MG63 (cell line): ENCODE measurements at regions not wholly inside any gene's neighbourhood (a gene's known extent, or its start where the extent isn't known, plus 50 kb on each side); places are given as distances from the start of the nearest gene placed in this dataset.
"Not testable (repeated sequence)": the region's sequence is repeated elsewhere in the genome, so short reads cannot be mapped to it uniquely, and the experiment has no call there.

Source experiments
- DNase-seq: peaks from one replicate; pipeline ENCODE4 v3.0.0-alpha.2; 2020
- H3K27me3 ChIP-seq: fragments of 250-450 bp; sonication (Bioruptor Pico); 2 replicates; pipeline ENCODE4 v1.5.1; 2020; ENCODE audit warnings: mild to moderate bottlenecking, moderate library complexity
- H3K36me3 ChIP-seq: fragments of 250-450 bp; sonication (Bioruptor Pico); 2 replicates; pipeline ENCODE4 v1.5.1; 2020; ENCODE audit warnings: mild to moderate bottlenecking, moderate library complexity
- H3K4me3 ChIP-seq: fragments of 250-450 bp; sonication (Bioruptor Pico); 2 replicates; pipeline ENCODE4 v1.5.1; 2020; ENCODE audit warnings: mild to moderate bottlenecking, moderate library complexity
- H3K9me3 ChIP-seq: fragments of 250-450 bp; sonication (Bioruptor Pico); 2 replicates; pipeline ENCODE4 v1.5.1; 2020; ENCODE audit warnings: mild to moderate bottlenecking, moderate library complexity

GRCh38 chr5:173486355-173487225 lies 129.9 kb downstream of the BOD1 start:
- no peak overlapping the region for H3K4me3 ChIP-seq
- no peak for DNase-seq
- H3K27me3 ChIP-seq, result no peaks in the 10 kb centered on the region; the same call in 1 of the 2 replicates

GRCh38 chr5:173484569-173484968 lies 131.9 kb downstream of the BOD1 start:
- H3K36me3 ChIP-seq, result no peaks in the 10 kb centered on the region
- no peaks in the 10 kb centered on the region; the same call in 1 of the 2 replicates for H3K27me3 ChIP-seq
- H3K9me3 ChIP-seq, result no peaks in the 10 kb centered on the region
- DNase-seq, result no peak
- H3K4me3 ChIP-seq, result no peak overlapping the region

More at GRCh38 chr5:173486355-173487225, 129.9 kb downstream of the BOD1 start:
- Histone ChIP-seq H3K36me3 (no peaks in the 10 kb centered on the region), H3K9me3 (no peaks in the 10 kb centered on the region)

- H3K9me3 ChIP-seq, H3K4me3 ChIP-seq, H3K27me3 ChIP-seq, DNase-seq, H3K36me3 ChIP-seq: not testable (repeated sequence)
Observed at GRCh38 chr5:173483599-173483998, 132.9 kb downstream of the BOD1 start.

GRCh38 chr5:173483160-173483559 lies 133.3 kb downstream of the BOD1 start:
- no peak for DNase-seq
- Histone ChIP-seq H3K36me3 (no peaks in the 10 kb centered on the region), H3K9me3 (no peaks in the 10 kb centered on the region), H3K27me3 (no peaks in the 10 kb centered on the region; the same call in 1 of the 2 replicates), H3K4me3 (no peak overlapping the region)

GRCh38 chr5:173481821-173482220 lies 134.6 kb downstream of the BOD1 start:
- Histone ChIP-seq H3K4me3 (no peak overlapping the region), H3K9me3 (no peaks in the 10 kb centered on the region), H3K27me3 (no peaks in the 10 kb centered on the region; the same call in 1 of the 2 replicates), H3K36me3 (no peaks in the 10 kb centered on the region)
- DNase-seq, result no peak

GRCh38 chr5:173480896-173481295 lies 135.6 kb downstream of the BOD1 start:
- Histone ChIP-seq H3K9me3 (no peaks in the 10 kb centered on the region), H3K36me3 (no peaks in the 10 kb centered on the region), H3K4me3 (no peak overlapping the region), H3K27me3 (no peaks in the 10 kb centered on the region; the same call in 1 of the 2 replicates)
- no peak for DNase-seq

GRCh38 chr5:173479711-173480110 lies 136.7 kb downstream of the BOD1 start:
- no peak for DNase-seq
- H3K27me3 ChIP-seq, result no peaks in the 10 kb centered on the region; the same call in 1 of the 2 replicates

GRCh38 chr5:173477345-173478040 lies 139.0 kb downstream of the BOD1 start:
- DNase-seq, result peak; percentile 90
- Histone ChIP-seq H3K36me3 (no peaks in the 10 kb centered on the region), H3K4me3 (no peak overlapping the region)

More at GRCh38 chr5:173479711-173480110, 136.7 kb downstream of the BOD1 start:
- H3K4me3 ChIP-seq, result no peak overlapping the region
- H3K9me3 ChIP-seq, result no peaks in the 10 kb centered on the region
- no peaks in the 10 kb centered on the region for H3K36me3 ChIP-seq

GRCh38 chr5:173475780-173476179 lies 140.7 kb downstream of the BOD1 start:
- no peaks in the 10 kb centered on the region for H3K9me3 ChIP-seq
- H3K36me3 ChIP-seq, result no peaks in the 10 kb centered on the region
- DNase-seq, result no peak
- H3K4me3 ChIP-seq, result no peak overlapping the region; the same call in 1 of the 2 replicates
- no peaks in the 10 kb centered on the region for H3K27me3 ChIP-seq

More at GRCh38 chr5:173477345-173478040, 139.0 kb downstream of the BOD1 start:
- H3K9me3 ChIP-seq, result no peaks in the 10 kb centered on the region
- H3K27me3 ChIP-seq, result no peaks in the 10 kb centered on the region

- peak; percentile 84 for DNase-seq
- Histone ChIP-seq H3K36me3 (no peaks in the 10 kb centered on the region), H3K4me3 (no peak overlapping the region), H3K9me3 (no peaks in the 10 kb centered on the region), H3K27me3 (no peaks in the 10 kb centered on the region)
Observed at GRCh38 chr5:173474881-173475287, 141.6 kb downstream of the BOD1 start.

- no peaks in the 10 kb centered on the region for H3K36me3 ChIP-seq
- H3K9me3 ChIP-seq, result no peaks in the 10 kb centered on the region
- no peaks in the 10 kb centered on the region for H3K27me3 ChIP-seq
- peak; percentile 45 for DNase-seq
- no peak overlapping the region for H3K4me3 ChIP-seq
Observed at GRCh38 chr5:173473288-173473687, 143.2 kb downstream of the BOD1 start.

- Histone ChIP-seq H3K9me3 (no peaks in the 10 kb centered on the region), H3K36me3 (no peaks in the 10 kb centered on the region), H3K27me3 (no peaks in the 10 kb centered on the region), H3K4me3 (no peak overlapping the region)
- peak; percentile 79 for DNase-seq
Observed at GRCh38 chr5:173472784-173473278, 143.6 kb downstream of the BOD1 start.

GRCh38 chr5:173472164-173472563 lies 143.9 kb upstream of the STC2 start:
- H3K27me3 ChIP-seq, result no peaks in the 10 kb centered on the region
- no peaks in the 10 kb centered on the region for H3K9me3 ChIP-seq
- peak; percentile 97 for DNase-seq
- H3K36me3 ChIP-seq, result no peaks in the 10 kb centered on the region
- no peak overlapping the region for H3K4me3 ChIP-seq

- no peaks in the 10 kb centered on the region for H3K36me3 ChIP-seq
- no peak for DNase-seq
- no peak overlapping the region for H3K4me3 ChIP-seq
- peaks cover 22% of the 10 kb centered on the region for H3K9me3 ChIP-seq
- H3K27me3 ChIP-seq, result no peaks in the 10 kb centered on the region
Observed at GRCh38 chr5:173468821-173469251, 140.6 kb upstream of the STC2 start.

GRCh38 chr5:173466227-173466626 lies 138.0 kb upstream of the STC2 start:
- Histone ChIP-seq H3K27me3 (no peaks in the 10 kb centered on the region), H3K9me3 (peaks cover 22% of the 10 kb centered on the region), H3K36me3 (no peaks in the 10 kb centered on the region), H3K4me3 (no peak overlapping the region)
- no peak for DNase-seq

GRCh38 chr5:173464813-173465212 lies 136.6 kb upstream of the STC2 start:
- Histone ChIP-seq H3K27me3 (no peaks in the 10 kb centered on the region), H3K36me3 (no peaks in the 10 kb centered on the region), H3K4me3 (no peak overlapping the region), H3K9me3 (peaks cover 22% of the 10 kb centered on the region)
- DNase-seq, result no peak

GRCh38 chr5:173463207-173463606 lies 135.0 kb upstream of the STC2 start:
- peaks cover 22% of the 10 kb centered on the region for H3K9me3 ChIP-seq
- H3K4me3 ChIP-seq, result no peak overlapping the region
- H3K36me3 ChIP-seq, result no peaks in the 10 kb centered on the region
- DNase-seq, result no peak
- no peaks in the 10 kb centered on the region for H3K27me3 ChIP-seq
